Fibroblast of lung (primary cell): ENCODE measurements at regions not wholly inside any gene's neighbourhood (a gene's known extent, or its start where the extent isn't known, plus 50 kb on each side); places are given as distances from the start of the nearest gene placed in this dataset.
"Not testable (repeated sequence)": the region's sequence is repeated elsewhere in the genome, so short reads cannot be mapped to it uniquely, and the experiment has no call there.

ENCODE experiments used
- DNase-seq, 2 donors: peaks; one replicate each; pipeline versions ENCODE4 v3.0.0 to v3.0.0-alpha.2; 2010; ENCODE audit warnings: low read depth in 2 of 2
- H2AFZ ChIP-seq: 2 replicates; pipeline ENCODE4 v1.5.1; 2012; ENCODE audit warnings: low read length, control low read depth, inconsistent platforms
- H3K27ac ChIP-seq: 2 replicates; pipeline ENCODE4 v1.5.1; 2011; ENCODE audit warnings: low read length, control low read depth; ENCODE audit not compliant: insufficient read depth
- H3K27me3 ChIP-seq: 2 replicates; pipeline ENCODE4 v1.5.1; 2011; ENCODE audit warnings: mild to moderate bottlenecking, low read length; ENCODE audit not compliant: control insufficient read depth, insufficient read depth
- H3K36me3 ChIP-seq: 2 replicates; pipeline ENCODE4 v1.5.1; 2011; ENCODE audit warnings: low read length; ENCODE audit not compliant: control insufficient read depth, insufficient read depth
- H3K4me1 ChIP-seq: 2 replicates; pipeline ENCODE4 v1.5.1; 2011; ENCODE audit warnings: low read length; ENCODE audit not compliant: control insufficient read depth, insufficient read depth; ENCODE audit errors: extremely low read depth
- H3K4me2 ChIP-seq: 2 replicates; pipeline ENCODE4 v1.5.1; 2011; ENCODE audit warnings: low read length, control low read depth; ENCODE audit not compliant: insufficient read depth; ENCODE audit errors: extremely low read depth
- H3K4me3 ChIP-seq, 4 experiments: fragments of 200-600 bp in 1 of 4; sonication (generic) in 1 of 4; replicated peaks in 1 of 4; 2 replicates each; pipeline ENCODE4 v1.5.1; 2011 to 2016; ENCODE audit warnings: low read length in 4 of 4, low read depth in 3 of 4, mild to moderate bottlenecking in 3 of 4, control low read depth in 2 of 4, inconsistent platforms in 1 of 4, mixed read lengths in 1 of 4; ENCODE audit not compliant: insufficient read depth in 1 of 4; ENCODE audit errors: control extremely low read depth in 1 of 4
- H3K79me2 ChIP-seq: 2 replicates; pipeline ENCODE4 v1.5.1; 2012; ENCODE audit warnings: mild to moderate bottlenecking, low read length, inconsistent platforms; ENCODE audit not compliant: control insufficient read depth, insufficient read depth
- H3K9ac ChIP-seq: 2 replicates; pipeline ENCODE4 v1.5.1; 2011; ENCODE audit warnings: mild to moderate bottlenecking, low read length, control low read depth; ENCODE audit not compliant: insufficient read depth
- H3K9me3 ChIP-seq: 2 replicates; pipeline ENCODE4 v1.5.1; 2012; ENCODE audit warnings: low read depth, low read length; ENCODE audit not compliant: control insufficient read depth, insufficient read depth
- H4K20me1 ChIP-seq: 2 replicates; pipeline ENCODE4 v1.5.1; 2011; ENCODE audit warnings: low read length; ENCODE audit not compliant: control insufficient read depth, insufficient read depth; ENCODE audit errors: extremely low read depth
- EZH2 ChIP-seq: IDR thresholded peaks from 2 replicates; pipeline ENCODE4 v1.5.1; 2012; ENCODE audit warnings: low read length, control low read depth, mild to moderate bottlenecking; ENCODE audit errors: missing control alignments
- TF ChIP-seq, protein P1 (sequence below), 2 donors: IDR thresholded peaks in 1 of 2; conservative IDR thresholded peaks in 1 of 2; 1 replicate in 1 of 2; 2 replicates in 1 of 2; pipeline ENCODE4 v1.5.1; 2011 to 2012; ENCODE audit warnings: low read length in 2 of 2, control low read depth in 1 of 2, inconsistent platforms in 1 of 2, low read depth in 1 of 2, mild to moderate bottlenecking in 1 of 2

DNA sequence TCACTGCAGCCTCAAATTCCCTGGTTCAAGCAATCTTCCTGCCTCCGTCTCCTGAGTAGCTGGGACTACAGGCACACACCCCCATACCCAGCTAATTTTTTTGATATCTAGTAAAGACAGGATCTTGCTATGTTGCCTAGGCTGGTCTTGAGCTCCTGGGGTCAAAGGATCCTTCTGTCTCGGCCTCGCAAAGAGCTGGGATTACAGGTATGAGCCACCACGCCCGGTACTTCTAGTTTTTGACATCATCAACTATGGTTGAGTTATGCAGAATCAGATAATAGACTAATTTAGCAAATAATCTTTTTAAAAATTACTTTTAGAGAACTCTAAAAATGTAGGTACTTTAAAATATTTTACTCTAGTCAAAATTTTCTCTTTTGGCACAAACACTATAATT lies 166.2 kb downstream of the SOX4 start:
- Histone ChIP-seq H3K79me2 (no peaks in the 10 kb centered on the region), H3K27ac (no peak overlapping the region), H3K4me3 (no peak overlapping the region), H3K4me2 (no peak overlapping the region), H2AFZ (no peak overlapping the region), H3K36me3 (no peaks in the 10 kb centered on the region), H4K20me1 (no peaks in the 10 kb centered on the region), H3K4me1 (no peaks in the 10 kb centered on the region), H3K27me3 (no peaks in the 10 kb centered on the region), H3K9ac (no peak overlapping the region), H3K9me3 (no peaks in the 10 kb centered on the region)
- TF ChIP-seq, protein P1, sequence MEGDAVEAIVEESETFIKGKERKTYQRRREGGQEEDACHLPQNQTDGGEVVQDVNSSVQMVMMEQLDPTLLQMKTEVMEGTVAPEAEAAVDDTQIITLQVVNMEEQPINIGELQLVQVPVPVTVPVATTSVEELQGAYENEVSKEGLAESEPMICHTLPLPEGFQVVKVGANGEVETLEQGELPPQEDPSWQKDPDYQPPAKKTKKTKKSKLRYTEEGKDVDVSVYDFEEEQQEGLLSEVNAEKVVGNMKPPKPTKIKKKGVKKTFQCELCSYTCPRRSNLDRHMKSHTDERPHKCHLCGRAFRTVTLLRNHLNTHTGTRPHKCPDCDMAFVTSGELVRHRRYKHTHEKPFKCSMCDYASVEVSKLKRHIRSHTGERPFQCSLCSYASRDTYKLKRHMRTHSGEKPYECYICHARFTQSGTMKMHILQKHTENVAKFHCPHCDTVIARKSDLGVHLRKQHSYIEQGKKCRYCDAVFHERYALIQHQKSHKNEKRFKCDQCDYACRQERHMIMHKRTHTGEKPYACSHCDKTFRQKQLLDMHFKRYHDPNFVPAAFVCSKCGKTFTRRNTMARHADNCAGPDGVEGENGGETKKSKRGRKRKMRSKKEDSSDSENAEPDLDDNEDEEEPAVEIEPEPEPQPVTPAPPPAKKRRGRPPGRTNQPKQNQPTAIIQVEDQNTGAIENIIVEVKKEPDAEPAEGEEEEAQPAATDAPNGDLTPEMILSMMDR (conservative IDR thresholded peaks at IDR 0.05 in 1 of 2, IDR thresholded peaks at IDR 0.05 in 1 of 2; ENCODE audit: low read depth in 1 of 2, low read length in 2 of 2): no peak
- no peak for TF ChIP-seq EZH2
- DNase-seq: no peak

DNA sequence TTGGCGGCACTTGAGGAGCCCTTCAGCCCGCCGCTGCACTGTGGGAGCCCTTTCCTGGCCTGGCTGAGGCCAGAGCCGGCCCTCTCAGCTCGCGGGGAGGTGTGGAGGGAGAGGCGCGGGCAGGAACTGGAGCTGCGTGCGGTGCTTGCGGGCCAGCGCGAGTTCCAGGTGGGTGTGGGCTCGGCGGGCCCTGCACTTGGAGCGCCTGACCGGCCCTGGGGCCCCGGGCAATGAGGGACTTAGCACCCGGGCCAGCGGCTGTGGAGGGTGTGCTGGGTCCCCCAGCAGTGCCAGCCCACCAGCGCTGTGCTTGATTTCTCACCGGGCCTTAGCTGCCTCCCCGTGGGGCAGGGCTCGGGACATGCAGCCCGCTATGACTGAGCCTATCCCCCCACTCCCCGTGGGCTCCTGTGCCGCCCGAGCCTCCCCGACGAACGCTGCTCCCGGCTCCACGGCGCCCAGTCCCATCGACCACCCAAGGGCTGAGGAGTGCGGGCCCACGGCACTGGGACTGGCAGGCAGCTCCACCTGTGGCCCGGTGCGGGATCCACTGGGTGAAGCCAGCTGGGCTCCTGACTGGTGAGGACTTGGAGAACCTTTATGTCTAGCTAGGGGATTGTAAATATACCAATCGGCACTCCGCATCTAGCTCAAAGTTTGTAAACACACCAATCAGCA lies 167.6 kb downstream of the SOX4 start:
- DNase-seq, H3K36me3 ChIP-seq, H3K27me3 ChIP-seq, H3K9me3 ChIP-seq, H3K79me2 ChIP-seq, H3K4me1 ChIP-seq, H3K4me3 ChIP-seq, H3K9ac ChIP-seq, H4K20me1 ChIP-seq, H3K4me2 ChIP-seq, H3K27ac ChIP-seq, H2AFZ ChIP-seq: not testable (repeated sequence)

DNA sequence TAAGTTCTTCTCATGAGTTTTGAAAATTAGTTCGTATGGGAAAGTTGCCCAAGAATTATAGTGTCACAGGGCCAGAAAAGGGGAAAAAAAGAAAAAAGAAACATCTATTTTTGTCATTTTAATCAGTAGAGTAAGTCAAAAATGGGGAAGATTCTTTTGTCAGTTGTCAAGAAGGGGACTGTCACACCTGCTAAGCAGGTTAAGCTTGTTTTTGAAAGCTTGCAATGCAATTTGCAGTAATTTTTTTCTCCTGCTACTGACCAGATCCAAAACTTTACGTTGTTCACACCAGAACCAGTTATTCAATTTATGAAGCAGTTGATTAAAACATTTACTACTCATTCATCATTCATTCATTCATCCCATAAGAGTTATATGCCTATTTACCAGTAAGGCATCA lies 171.4 kb downstream of the SOX4 start:
- no peaks in the 10 kb centered on the region for H3K79me2 ChIP-seq
- no peaks in the 10 kb centered on the region for H4K20me1 ChIP-seq
- H3K4me3 ChIP-seq: no peak overlapping the region
- H2AFZ ChIP-seq: no peak overlapping the region
- H3K4me2 ChIP-seq: no peak overlapping the region
- peaks cover 8% of the 10 kb centered on the region for H3K4me1 ChIP-seq
- DNase-seq: no peak
- H3K9me3 ChIP-seq: no peaks in the 10 kb centered on the region
- TF ChIP-seq, protein P1 (conservative IDR thresholded peaks at IDR 0.05 in 1 of 2, IDR thresholded peaks at IDR 0.05 in 1 of 2; ENCODE audit: low read depth in 1 of 2, low read length in 2 of 2): no peak
- TF ChIP-seq EZH2: no peak
- no peak overlapping the region for H3K27ac ChIP-seq
- no peaks in the 10 kb centered on the region for H3K27me3 ChIP-seq
- no peaks in the 10 kb centered on the region for H3K36me3 ChIP-seq
- H3K9ac ChIP-seq: no peak overlapping the region
